HepG2 (cell line): ENCODE measurements at regions not wholly inside any gene's neighbourhood (a gene's known extent, or its start where the extent isn't known, plus 50 kb on each side); places are given as distances from the start of the nearest gene placed in this dataset.

Source experiments
- ATAC-seq: fragments of 200-7000 bp; cut with Tn5 transposase; 3 replicates; pipeline ENCODE4 v1.9.1; 2020; ENCODE audit warnings: mild to moderate bottlenecking, moderate library complexity
- BruUV-seq: library from RNA; stranded (reverse); fragments of 400-500 nt; replicated peaks from 2 replicates; lab custom pipeline; 2021; lab: Mats Ljungman, UMichigan
- CTCF ChIA-PET: fragments of 300-600 bp; formaldehyde crosslinking; extraction: SDS; loops from one replicate; lab custom pipeline; 2021; ENCODE audit warnings: low total read pairs, inconsistent platforms, low intra/inter-chr PET ratio; lab: Yijun Ruan, JAX
- POLR2A ChIA-PET: fragments of 350-600 bp; sonication (Branson Sonifier 250); formaldehyde crosslinking; loops from one replicate; lab custom pipeline; 2020; ENCODE audit warnings: antibody characterized with exemption, inconsistent platforms; lab: Yijun Ruan, JAX
- DNase-seq: peaks from one replicate; pipeline ENCODE4 v3.0.0-alpha.2; 2015; ENCODE audit warnings: low spot score
- FAIRE-seq: peaks from 3 replicates; lab custom pipeline; 2011; peaks lifted over from hg19 to GRCh38; lab: Jason Lieb, UNC
- H2AFZ ChIP-seq: one replicate; pipeline ENCODE4 v1.6.1; 2011; ENCODE audit warnings: low read length, inconsistent platforms
- H3K27ac ChIP-seq: fragments of 300-600 bp; 3 replicates; pipeline ENCODE4 v1.8.0; 2011; ENCODE audit warnings: mixed run types, mild to moderate bottlenecking, mixed read lengths, low read length, inconsistent platforms; ENCODE audit not compliant: insufficient read depth; ENCODE audit errors: extremely low read length
- H3K27me3 ChIP-seq, 2 experiments: fragments of 200-600 bp in 1 of 2; 2 replicates in 1 of 2; 3 replicates in 1 of 2; pipeline versions ENCODE4 v1.6.0 to v1.8.0; 2011; ENCODE audit warnings: low read length in 2 of 2, mild to moderate bottlenecking in 2 of 2, moderate library complexity in 2 of 2, inconsistent platforms in 1 of 2; ENCODE audit not compliant: insufficient read depth in 2 of 2, control insufficient read depth in 1 of 2
- H3K36me3 ChIP-seq, 2 experiments: fragments of 200-600 bp in 1 of 2; replicated peaks in 1 of 2; 2 replicates in 1 of 2; 3 replicates in 1 of 2; pipeline versions ENCODE4 v1.5.1 to v1.8.0; 2011; ENCODE audit warnings: low read length in 2 of 2, inconsistent platforms in 1 of 2; ENCODE audit not compliant: insufficient read depth in 2 of 2, control insufficient read depth in 1 of 2
- H3K4me1 ChIP-seq: 2 replicates; pipeline ENCODE4 v1.5.1; 2012; ENCODE audit warnings: low read length, inconsistent platforms; ENCODE audit not compliant: insufficient read depth
- H3K4me2 ChIP-seq: 2 replicates; pipeline ENCODE4 v1.6.0; 2011; ENCODE audit warnings: low read depth, low read length, inconsistent platforms
- H3K4me3 ChIP-seq, 3 experiments: fragments of 200-600 bp in 1 of 3; sonication (generic), shearing (Covaris generic) in 1 of 3; replicated peaks in 1 of 3; 2 replicates each; pipeline ENCODE4 v1.5.1; 2011 to 2016; ENCODE audit warnings: low read length in 3 of 3, inconsistent platforms in 2 of 3, low read depth in 2 of 3, mild to moderate bottlenecking in 2 of 3, control low read depth in 1 of 3, mixed read lengths in 1 of 3; ENCODE audit not compliant: insufficient read depth in 1 of 3
- H3K79me2 ChIP-seq: one replicate; pipeline ENCODE4 v1.6.1; 2011; ENCODE audit warnings: low read length, inconsistent platforms; ENCODE audit not compliant: insufficient read depth
- H3K9ac ChIP-seq: 2 replicates; pipeline ENCODE4 v1.6.0; 2011; ENCODE audit warnings: mild to moderate bottlenecking, low read depth, low read length, inconsistent platforms; ENCODE audit not compliant: insufficient read depth
- H3K9me3 ChIP-seq: 2 replicates; pipeline ENCODE4 v1.5.1; 2012; ENCODE audit warnings: mild to moderate bottlenecking, low read length
- H4K20me1 ChIP-seq: 2 replicates; pipeline ENCODE4 v1.6.0; 2011; ENCODE audit warnings: inconsistent platforms, mild to moderate bottlenecking, low read length, moderate library complexity; ENCODE audit not compliant: insufficient read depth
- ATRX ChIP-seq: sonication (generic); formaldehyde crosslinking; IDR thresholded peaks from 2 replicates; pipeline ENCODE4 v1.4.0; 2020; ENCODE audit warnings: missing genetic modification reagents, borderline replicate concordance
- POLR2G ChIP-seq: fragments of 200-400 bp; formaldehyde crosslinking; IDR thresholded peaks from 2 replicates; pipeline ENCODE4 v1.6.1; 2018; ENCODE audit warnings: mild to moderate bottlenecking, low read depth, low read length, moderate library complexity
- RFX3 ChIP-seq: IDR thresholded peaks from 2 replicates; pipeline ENCODE4 v1.6.1; 2016; ENCODE audit warnings: missing biosample characterization, missing genetic modification reagents
- WGBS: methylation state at CpG from one replicate; pipeline ENCODE4 v1.1.6; 2017; ENCODE audit warnings: low lambda C conversion rate; 5-methylcytosine and 5-hydroxymethylcytosine counted together
- in situ Hi-C: cut with HindIII; loops from 2 replicates; pipeline ENCODE4 v1.10.0; 2017; ENCODE audit warnings: low pct_unique_long_range_greater_than_20kb; ENCODE audit not compliant: extremely low pct_ligation_motif_present
- intact Hi-C: fragments of 100-400 bp; cut with micrococcal nuclease; formaldehyde crosslinking; loops from one replicate; pipeline ENCODE4 v1.10.0; 2022; ENCODE audit not compliant: unreplicated experiment
- TF ChIP-seq, protein P1 (sequence below): sonication (generic); formaldehyde crosslinking; IDR thresholded peaks from 2 replicates; pipeline ENCODE4 v1.4.0; 2020; ENCODE audit warnings: missing genetic modification reagents
- TF ChIP-seq, protein P2 (sequence below): sonication (generic); formaldehyde crosslinking; IDR thresholded peaks from 2 replicates; pipeline ENCODE4 v1.4.0; 2020; ENCODE audit warnings: missing genetic modification reagents, borderline replicate concordance
- TF ChIP-seq, protein P3 (sequence below): sonication (generic); formaldehyde crosslinking; IDR thresholded peaks from 2 replicates; pipeline ENCODE4 v1.9.0; 2021; ENCODE audit warnings: missing genetic modification reagents, mild to moderate bottlenecking, borderline replicate concordance
- TF ChIP-seq, protein P4 (sequence below): sonication (generic); formaldehyde crosslinking; IDR thresholded peaks from 2 replicates; pipeline ENCODE4 v1.5.0; 2020; ENCODE audit warnings: missing genetic modification reagents
- TF ChIP-seq, protein P5 (sequence below): sonication (generic); formaldehyde crosslinking; IDR thresholded peaks from 2 replicates; pipeline ENCODE4 v1.4.0; 2020; ENCODE audit warnings: low read depth, mild to moderate bottlenecking, missing genetic modification reagents

DNA sequence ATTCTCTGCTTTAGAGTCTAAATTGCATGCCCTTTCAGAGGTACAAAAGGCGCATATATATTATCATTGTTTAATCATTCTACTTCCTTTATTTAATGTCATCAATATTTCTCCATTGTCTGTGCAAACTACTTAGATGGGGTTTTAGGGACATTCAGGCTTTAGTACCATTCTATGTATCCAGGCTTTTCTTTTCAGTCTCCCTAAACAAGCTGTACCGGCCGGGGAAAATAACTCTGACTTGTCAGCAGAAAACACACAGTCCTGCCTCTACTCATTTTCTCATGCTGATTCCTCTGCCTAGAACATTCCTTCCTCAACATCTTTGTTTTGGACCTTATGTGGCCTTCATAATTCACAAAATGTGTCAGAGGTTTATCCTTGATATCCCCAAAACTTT is 392.1 kb upstream of the DAB2 start:
- intact Hi-C loops = no loop called here
- H3K9me3 ChIP-seq = no peaks in the 10 kb centered on the region
- in situ Hi-C loops = no loop called here
- no peak overlapping the region for H3K4me3 ChIP-seq
- no peaks in the 10 kb centered on the region for H3K36me3 ChIP-seq
- ChIA-PET POLR2A (no interaction called here), CTCF (no interaction called here)
- H3K9ac ChIP-seq = no peak overlapping the region
- no peaks in the 10 kb centered on the region for H3K79me2 ChIP-seq
- BruUV-seq = no TSS peak
- H2AFZ ChIP-seq = no peak overlapping the region
- DNase-seq (no peak), FAIRE-seq (no peak), ATAC-seq (no peak)
- no peak overlapping the region for H3K27ac ChIP-seq
- H3K4me2 ChIP-seq = no peak overlapping the region
- no peaks in the 10 kb centered on the region; a peak in 1 of 5 replicates for H3K27me3 ChIP-seq
- no peaks in the 10 kb centered on the region for H3K4me1 ChIP-seq
- no peaks in the 10 kb centered on the region for H4K20me1 ChIP-seq
- WGBS = 94% methylated on average over 3 of the region's 3 CpGs
- TF ChIP-seq, protein P1, sequence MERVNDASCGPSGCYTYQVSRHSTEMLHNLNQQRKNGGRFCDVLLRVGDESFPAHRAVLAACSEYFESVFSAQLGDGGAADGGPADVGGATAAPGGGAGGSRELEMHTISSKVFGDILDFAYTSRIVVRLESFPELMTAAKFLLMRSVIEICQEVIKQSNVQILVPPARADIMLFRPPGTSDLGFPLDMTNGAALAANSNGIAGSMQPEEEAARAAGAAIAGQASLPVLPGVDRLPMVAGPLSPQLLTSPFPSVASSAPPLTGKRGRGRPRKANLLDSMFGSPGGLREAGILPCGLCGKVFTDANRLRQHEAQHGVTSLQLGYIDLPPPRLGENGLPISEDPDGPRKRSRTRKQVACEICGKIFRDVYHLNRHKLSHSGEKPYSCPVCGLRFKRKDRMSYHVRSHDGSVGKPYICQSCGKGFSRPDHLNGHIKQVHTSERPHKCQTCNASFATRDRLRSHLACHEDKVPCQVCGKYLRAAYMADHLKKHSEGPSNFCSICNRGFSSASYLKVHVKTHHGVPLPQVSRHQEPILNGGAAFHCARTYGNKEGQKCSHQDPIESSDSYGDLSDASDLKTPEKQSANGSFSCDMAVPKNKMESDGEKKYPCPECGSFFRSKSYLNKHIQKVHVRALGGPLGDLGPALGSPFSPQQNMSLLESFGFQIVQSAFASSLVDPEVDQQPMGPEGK (CRISPR knock-in tag) = no peak

DNA sequence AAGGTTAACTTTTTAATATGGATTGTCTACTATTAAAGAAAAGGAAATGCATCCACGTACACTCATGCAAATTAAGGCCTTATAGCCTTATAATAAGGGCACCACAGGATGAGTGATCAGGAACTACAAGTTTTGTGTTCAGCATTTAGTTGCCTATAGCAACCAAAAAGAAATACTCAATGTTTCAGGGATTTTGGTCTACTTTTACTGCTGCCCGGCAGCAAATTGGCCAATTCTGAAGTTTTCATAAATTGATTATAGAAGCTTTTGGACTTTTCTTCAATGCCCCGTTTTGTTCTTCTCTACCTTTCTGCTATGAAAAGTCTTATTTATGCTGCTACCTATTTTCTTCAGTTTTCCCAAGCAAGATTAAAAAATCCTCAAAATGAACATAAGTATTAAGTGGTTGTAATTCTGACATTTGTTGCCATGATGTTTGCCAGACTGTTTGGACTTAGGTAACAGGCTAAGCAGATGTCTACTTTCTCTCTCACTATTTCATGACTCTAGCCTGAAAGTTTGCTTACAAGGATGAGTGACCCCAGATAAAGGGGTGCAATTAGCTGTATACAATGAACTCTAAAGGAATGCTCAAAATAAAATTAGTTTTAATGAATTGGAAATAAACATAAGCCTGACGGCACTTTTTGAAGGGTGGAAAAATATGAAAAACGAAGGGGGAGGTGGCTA is 391.5 kb upstream of the DAB2 start:
- CTCF ChIA-PET = no interaction called here
- Histone ChIP-seq H3K4me2 (no peak overlapping the region), H3K27me3 (no peaks in the 10 kb centered on the region; a peak in 1 of 5 replicates), H3K9me3 (no peaks in the 10 kb centered on the region), H4K20me1 (no peaks in the 10 kb centered on the region), H3K4me1 (no peaks in the 10 kb centered on the region), H3K79me2 (no peaks in the 10 kb centered on the region), H3K9ac (no peak overlapping the region), H3K4me3 (no peak overlapping the region), H2AFZ (no peak overlapping the region), H3K27ac (no peak overlapping the region), H3K36me3 (no peaks in the 10 kb centered on the region)
- POLR2A ChIA-PET = no interaction called here
- in situ Hi-C loops (no loop called here), intact Hi-C loops (no loop called here)
- ATAC-seq (no peak), DNase-seq (no peak), FAIRE-seq (no peak)
- no TSS peak for BruUV-seq
- 25% methylated on average over 5 of the region's 5 CpGs for WGBS
- TF ChIP-seq, protein P2, sequence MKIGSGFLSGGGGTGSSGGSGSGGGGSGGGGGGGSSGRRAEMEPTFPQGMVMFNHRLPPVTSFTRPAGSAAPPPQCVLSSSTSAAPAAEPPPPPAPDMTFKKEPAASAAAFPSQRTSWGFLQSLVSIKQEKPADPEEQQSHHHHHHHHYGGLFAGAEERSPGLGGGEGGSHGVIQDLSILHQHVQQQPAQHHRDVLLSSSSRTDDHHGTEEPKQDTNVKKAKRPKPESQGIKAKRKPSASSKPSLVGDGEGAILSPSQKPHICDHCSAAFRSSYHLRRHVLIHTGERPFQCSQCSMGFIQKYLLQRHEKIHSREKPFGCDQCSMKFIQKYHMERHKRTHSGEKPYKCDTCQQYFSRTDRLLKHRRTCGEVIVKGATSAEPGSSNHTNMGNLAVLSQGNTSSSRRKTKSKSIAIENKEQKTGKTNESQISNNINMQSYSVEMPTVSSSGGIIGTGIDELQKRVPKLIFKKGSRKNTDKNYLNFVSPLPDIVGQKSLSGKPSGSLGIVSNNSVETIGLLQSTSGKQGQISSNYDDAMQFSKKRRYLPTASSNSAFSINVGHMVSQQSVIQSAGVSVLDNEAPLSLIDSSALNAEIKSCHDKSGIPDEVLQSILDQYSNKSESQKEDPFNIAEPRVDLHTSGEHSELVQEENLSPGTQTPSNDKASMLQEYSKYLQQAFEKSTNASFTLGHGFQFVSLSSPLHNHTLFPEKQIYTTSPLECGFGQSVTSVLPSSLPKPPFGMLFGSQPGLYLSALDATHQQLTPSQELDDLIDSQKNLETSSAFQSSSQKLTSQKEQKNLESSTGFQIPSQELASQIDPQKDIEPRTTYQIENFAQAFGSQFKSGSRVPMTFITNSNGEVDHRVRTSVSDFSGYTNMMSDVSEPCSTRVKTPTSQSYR (CRISPR knock-in tag) = no peak
- TF ChIP-seq, protein P3, sequence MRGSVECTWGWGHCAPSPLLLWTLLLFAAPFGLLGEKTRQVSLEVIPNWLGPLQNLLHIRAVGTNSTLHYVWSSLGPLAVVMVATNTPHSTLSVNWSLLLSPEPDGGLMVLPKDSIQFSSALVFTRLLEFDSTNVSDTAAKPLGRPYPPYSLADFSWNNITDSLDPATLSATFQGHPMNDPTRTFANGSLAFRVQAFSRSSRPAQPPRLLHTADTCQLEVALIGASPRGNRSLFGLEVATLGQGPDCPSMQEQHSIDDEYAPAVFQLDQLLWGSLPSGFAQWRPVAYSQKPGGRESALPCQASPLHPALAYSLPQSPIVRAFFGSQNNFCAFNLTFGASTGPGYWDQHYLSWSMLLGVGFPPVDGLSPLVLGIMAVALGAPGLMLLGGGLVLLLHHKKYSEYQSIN (CRISPR knock-in tag) = no peak
- TF ChIP-seq, protein P4, sequence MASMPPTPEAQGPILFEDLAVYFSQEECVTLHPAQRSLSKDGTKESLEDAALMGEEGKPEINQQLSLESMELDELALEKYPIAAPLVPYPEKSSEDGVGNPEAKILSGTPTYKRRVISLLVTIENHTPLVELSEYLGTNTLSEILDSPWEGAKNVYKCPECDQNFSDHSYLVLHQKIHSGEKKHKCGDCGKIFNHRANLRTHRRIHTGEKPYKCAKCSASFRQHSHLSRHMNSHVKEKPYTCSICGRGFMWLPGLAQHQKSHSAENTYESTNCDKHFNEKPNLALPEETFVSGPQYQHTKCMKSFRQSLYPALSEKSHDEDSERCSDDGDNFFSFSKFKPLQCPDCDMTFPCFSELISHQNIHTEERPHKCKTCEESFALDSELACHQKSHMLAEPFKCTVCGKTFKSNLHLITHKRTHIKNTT (CRISPR knock-in tag) = no peak
- TF ChIP-seq POLR2G (no peak), ATRX (no peak), RFX3 (CRISPR knock-in tag) (no peak)
- TF ChIP-seq, protein P5, sequence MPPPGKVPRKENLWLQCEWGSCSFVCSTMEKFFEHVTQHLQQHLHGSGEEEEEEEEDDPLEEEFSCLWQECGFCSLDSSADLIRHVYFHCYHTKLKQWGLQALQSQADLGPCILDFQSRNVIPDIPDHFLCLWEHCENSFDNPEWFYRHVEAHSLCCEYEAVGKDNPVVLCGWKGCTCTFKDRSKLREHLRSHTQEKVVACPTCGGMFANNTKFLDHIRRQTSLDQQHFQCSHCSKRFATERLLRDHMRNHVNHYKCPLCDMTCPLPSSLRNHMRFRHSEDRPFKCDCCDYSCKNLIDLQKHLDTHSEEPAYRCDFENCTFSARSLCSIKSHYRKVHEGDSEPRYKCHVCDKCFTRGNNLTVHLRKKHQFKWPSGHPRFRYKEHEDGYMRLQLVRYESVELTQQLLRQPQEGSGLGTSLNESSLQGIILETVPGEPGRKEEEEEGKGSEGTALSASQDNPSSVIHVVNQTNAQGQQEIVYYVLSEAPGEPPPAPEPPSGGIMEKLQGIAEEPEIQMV (CRISPR knock-in tag) = no peak
